ENCODE measurements at regions not wholly inside any gene's neighbourhood (a gene's known extent, or its start where the extent isn't known, plus 50 kb on each side); places are given as distances from the start of the nearest gene placed in this dataset.
"Not testable (repeated sequence)": the region's sequence is repeated elsewhere in the genome, so short reads cannot be mapped to it uniquely, and the experiment has no call there.

DNA sequence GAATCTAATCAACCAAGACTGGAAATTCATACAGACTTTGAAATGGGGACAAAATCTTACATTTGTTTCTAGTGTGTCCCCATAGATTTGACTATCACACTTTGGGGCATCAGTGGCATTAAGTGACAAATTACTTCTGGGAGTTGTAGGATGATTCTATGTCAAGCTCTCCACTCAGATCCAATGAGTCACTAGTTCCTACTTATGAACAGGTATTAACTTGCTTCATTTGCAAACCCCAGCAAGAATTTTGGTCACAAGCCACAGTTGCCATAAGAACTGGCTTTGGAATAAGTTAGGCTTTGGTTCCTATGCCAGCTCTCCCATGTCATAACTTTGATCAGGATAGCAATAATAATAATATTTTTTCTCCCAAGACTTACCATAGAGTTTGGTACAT is 77.6 kb upstream of the PTPRK start:
- no peak for DNase-seq (ENCODE audit: extremely low read depth, low read depth)
- TF ChIP-seq, protein P1, sequence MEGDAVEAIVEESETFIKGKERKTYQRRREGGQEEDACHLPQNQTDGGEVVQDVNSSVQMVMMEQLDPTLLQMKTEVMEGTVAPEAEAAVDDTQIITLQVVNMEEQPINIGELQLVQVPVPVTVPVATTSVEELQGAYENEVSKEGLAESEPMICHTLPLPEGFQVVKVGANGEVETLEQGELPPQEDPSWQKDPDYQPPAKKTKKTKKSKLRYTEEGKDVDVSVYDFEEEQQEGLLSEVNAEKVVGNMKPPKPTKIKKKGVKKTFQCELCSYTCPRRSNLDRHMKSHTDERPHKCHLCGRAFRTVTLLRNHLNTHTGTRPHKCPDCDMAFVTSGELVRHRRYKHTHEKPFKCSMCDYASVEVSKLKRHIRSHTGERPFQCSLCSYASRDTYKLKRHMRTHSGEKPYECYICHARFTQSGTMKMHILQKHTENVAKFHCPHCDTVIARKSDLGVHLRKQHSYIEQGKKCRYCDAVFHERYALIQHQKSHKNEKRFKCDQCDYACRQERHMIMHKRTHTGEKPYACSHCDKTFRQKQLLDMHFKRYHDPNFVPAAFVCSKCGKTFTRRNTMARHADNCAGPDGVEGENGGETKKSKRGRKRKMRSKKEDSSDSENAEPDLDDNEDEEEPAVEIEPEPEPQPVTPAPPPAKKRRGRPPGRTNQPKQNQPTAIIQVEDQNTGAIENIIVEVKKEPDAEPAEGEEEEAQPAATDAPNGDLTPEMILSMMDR (IDR thresholded peaks at IDR 0.05; ENCODE audit: low read depth, low read length, missing control alignments), result no peak
- no peak overlapping the region for H3K4me3 ChIP-seq (replicated peaks; ENCODE audit: low read depth, low read length)

DNA sequence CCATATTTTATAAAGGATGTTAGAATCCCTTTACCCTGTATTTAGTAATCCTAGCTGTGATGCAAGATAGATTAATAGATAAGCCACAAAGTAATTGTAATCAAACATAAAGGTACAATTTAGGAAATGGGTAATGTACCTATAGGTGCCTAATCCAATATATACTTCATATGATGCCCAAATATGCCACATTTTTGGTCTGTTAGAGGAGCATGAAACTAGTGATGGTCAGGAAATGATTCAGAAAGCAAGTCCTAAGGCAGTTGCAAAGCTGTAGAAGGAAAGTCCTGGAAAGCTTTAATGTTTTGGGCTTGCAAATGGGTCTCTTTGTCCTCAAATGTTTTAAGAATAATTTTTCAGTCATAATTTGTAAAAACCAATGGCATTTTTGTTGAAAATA is 76.6 kb upstream of the PTPRK start:
- TF ChIP-seq, protein P1 (IDR thresholded peaks at IDR 0.05; ENCODE audit: low read depth, low read length, missing control alignments), result no peak

DNA sequence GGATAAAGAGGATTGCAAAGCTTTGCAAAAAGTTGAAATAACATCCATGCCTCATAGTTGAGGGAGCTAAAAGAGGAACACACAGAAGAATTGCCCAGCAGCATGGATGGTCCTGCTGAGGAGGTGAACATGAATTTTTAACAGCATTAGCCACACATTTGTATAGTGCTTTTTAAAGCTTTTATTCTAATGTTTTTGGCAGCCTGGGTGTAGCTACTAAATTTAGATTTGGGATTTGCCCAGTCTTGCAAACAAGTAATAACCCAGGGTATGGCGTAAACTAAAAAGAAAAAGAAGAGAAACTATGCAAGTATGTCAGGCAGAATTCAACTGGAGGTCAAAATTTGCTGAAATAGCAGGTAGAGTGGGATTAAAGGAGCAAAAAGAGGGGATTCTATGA is 75.1 kb upstream of the PTPRK start:
- H3K4me3 ChIP-seq (replicated peaks; ENCODE audit: low read depth, low read length), result no peak overlapping the region
- TF ChIP-seq, protein P1 (IDR thresholded peaks at IDR 0.05; ENCODE audit: low read depth, low read length, missing control alignments), result no peak
- no peak for DNase-seq (ENCODE audit: extremely low read depth, low read depth)

More for the DNA sequence above, 76.6 kb upstream of the PTPRK start:
- no peak overlapping the region for H3K4me3 ChIP-seq (replicated peaks; ENCODE audit: low read depth, low read length)
- DNase-seq (ENCODE audit: extremely low read depth, low read depth), result no peak

DNA sequence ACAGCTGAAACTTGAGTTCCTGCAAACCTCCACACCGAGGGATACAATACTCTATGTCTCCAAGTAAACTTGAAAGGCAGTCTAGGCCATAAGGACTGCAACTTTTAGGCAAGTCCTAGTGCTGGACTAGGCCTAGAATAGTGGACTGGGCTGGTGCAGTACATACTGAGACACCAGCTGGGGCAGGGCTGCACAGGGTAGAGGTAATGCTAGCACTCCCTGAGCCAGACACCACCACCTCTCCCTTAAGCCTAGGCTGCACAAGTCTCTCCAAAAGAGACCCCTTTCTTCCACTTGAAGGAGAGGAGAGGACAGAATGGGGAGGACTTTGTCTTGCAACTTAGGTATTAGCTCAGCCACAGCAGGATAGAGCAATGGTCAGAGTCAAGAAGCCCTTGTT is 65.7 kb upstream of the PTPRK start:
- DNase-seq (ENCODE audit: extremely low read depth, low read depth), result no peak
- TF ChIP-seq, protein P1 (IDR thresholded peaks at IDR 0.05; ENCODE audit: low read depth, low read length, missing control alignments), result no peak
- no peak overlapping the region for H3K4me3 ChIP-seq (replicated peaks; ENCODE audit: low read depth, low read length)

DNA sequence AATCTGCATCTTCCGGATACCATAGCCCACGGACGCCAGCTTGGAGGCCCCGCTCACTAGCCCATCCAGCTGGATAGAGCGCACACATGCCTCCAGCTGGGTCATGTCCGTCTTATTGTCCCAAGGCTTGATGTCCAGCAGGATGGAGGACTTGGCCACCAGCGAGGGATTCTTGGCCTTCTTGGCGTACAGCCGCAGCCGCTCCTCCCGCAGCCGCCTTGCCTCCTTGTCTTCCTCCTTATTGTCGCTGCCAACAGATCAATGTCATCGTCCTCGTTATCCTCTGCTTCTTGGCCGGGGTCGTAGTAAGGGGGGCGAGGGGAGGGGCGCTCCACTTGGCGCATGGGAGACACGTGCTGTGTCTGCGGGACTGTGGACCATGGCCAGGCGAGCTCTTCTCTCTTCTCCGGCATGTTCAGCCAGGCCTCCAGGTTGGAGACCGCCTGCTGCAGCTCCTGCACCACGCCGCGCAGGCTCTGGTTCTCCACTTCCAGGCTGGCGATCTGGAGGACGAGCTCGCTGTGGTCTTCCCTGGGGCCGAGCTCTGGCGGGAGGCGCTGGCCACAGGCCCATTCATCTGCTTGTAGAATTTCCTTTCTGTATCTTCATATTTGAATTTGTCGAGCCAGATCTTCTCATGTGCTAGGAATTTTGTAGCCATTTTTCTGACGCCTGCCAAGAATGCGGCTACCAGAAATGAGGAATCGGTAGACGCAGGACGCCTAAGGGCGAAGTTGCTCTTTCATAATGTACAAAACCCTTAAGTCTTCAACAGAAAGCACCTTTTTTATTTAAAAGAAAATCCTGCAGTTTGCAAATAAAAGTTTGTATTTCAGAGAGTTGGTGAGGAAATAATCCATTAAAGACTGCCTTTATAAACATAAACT is 60.1 kb upstream of the PTPRK start:
- DNase-seq (ENCODE audit: extremely low read depth, low read depth), result no peak
- TF ChIP-seq, protein P1 (IDR thresholded peaks at IDR 0.05; ENCODE audit: low read depth, low read length, missing control alignments), result no peak
- no peak overlapping the region for H3K4me3 ChIP-seq (replicated peaks; ENCODE audit: low read depth, low read length)

DNA sequence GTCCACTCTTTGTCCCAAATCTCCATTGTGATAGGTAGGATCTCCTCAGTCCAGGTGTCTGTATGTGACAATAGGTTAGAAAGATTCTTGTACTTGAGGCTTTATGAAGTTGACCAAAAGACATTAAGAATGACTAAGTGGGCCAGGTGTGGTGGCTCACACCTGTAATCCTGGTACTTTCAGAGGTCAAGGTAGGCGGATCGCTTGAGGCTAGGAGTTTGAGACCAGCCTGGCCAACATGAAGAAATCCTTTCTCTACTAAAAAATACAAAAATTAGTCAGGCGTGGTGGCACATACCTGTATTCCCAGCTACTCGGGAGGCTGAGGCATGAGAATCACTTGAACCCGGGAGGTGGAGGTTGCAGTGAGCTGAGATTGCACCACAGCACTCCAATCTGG is 54.9 kb upstream of the PTPRK start:
- H3K4me3 ChIP-seq (replicated peaks; ENCODE audit: low read depth, low read length); DNase-seq (ENCODE audit: extremely low read depth, low read depth): not testable (repeated sequence)

DNA sequence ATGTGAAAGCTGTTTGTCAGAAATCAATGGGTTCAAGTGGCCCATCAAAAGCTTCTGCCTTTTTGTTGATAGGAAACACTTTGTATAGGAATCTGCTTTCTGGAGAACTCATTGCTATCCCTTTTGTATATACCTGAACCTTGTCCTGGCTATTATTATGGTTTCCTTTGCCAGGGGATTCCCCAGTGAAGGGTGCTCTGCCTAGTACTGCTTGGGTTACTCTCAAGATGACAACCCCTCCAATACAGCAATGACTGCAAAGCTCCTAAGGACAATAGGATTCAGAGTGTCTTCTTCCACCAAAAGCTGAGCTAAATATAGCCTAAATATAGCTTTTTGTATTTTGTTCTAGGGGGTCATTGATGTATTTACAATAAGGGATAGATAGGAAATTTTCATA is 54.0 kb upstream of the PTPRK start:
- DNase-seq (ENCODE audit: extremely low read depth, low read depth), result no peak

More for the DNA sequence above, 54.0 kb upstream of the PTPRK start:
- no peak overlapping the region for H3K4me3 ChIP-seq (replicated peaks; ENCODE audit: low read depth, low read length)
- TF ChIP-seq, protein P1 (IDR thresholded peaks at IDR 0.05; ENCODE audit: low read depth, low read length, missing control alignments), result no peak
